ENCODE measurements at regions not wholly inside any gene's neighbourhood (a gene's known extent, or its start where the extent isn't known, plus 50 kb on each side); places are given as distances from the start of the nearest gene placed in this dataset.

- Histone ChIP-seq H3K9me3 (replicated peaks) (no peaks in the 10 kb centered on the region), H3K4me1 (peaks cover 14% of the 10 kb centered on the region; the same call in 1 of the 2 replicates), H3K36me3 (no peaks in the 10 kb centered on the region), H3K27ac (no peak overlapping the region), H3K4me3 (no peak overlapping the region), H3K27me3 (no peaks in the 10 kb centered on the region)
- no peak for DNase-seq
Observed at GRCh38 chr2:106997204-106997603, 111.2 kb upstream of the ST6GAL2 start.

- Histone ChIP-seq H3K9me3 (replicated peaks) (no peaks in the 10 kb centered on the region), H3K4me3 (no peak overlapping the region), H3K36me3 (no peaks in the 10 kb centered on the region), H3K27me3 (0 out of 2 replicates have a peak, but pooled peaks cover 2% of the 10 kb centered on the region), H3K4me1 (peaks cover 13% of the 10 kb centered on the region; the same call in 1 of the 2 replicates), H3K27ac (no peak overlapping the region)
- no peak for DNase-seq
Observed at GRCh38 chr2:107001062-107001461, 115.1 kb upstream of the ST6GAL2 start.

- H3K27me3 ChIP-seq = 0 out of 2 replicates have a peak, but pooled peaks cover 2% of the 10 kb centered on the region
- DNase-seq = no peak
- no peaks in the 10 kb centered on the region for H3K36me3 ChIP-seq
- H3K4me1 ChIP-seq = peaks cover 11% of the 10 kb centered on the region; the same call in 1 of the 2 replicates
- H3K27ac ChIP-seq = no peak overlapping the region
- H3K4me3 ChIP-seq = no peak overlapping the region
- H3K9me3 ChIP-seq (replicated peaks) = no peaks in the 10 kb centered on the region; the same call in 1 of the 2 replicates
Observed at GRCh38 chr2:107001551-107001950, 115.6 kb upstream of the ST6GAL2 start.

- H3K36me3 ChIP-seq = no peaks in the 10 kb centered on the region
- peaks cover 11% of the 10 kb centered on the region; the same call in 1 of the 2 replicates for H3K4me1 ChIP-seq
- H3K9me3 ChIP-seq (replicated peaks) = no peaks in the 10 kb centered on the region; the same call in 1 of the 2 replicates
- no peak overlapping the region for H3K4me3 ChIP-seq
- 0 out of 2 replicates have a peak, but pooled peaks cover 2% of the 10 kb centered on the region for H3K27me3 ChIP-seq
- peak in 1 of 2 experiments; percentile 9 for DNase-seq
- H3K27ac ChIP-seq = no peak overlapping the region
Observed at GRCh38 chr2:107001964-107002696, 116.2 kb upstream of the ST6GAL2 start.

GRCh38 chr2:107002735-107003134, 116.8 kb upstream of the ST6GAL2 start:
- 0 out of 2 replicates have a peak, but pooled peaks cover 2% of the 10 kb centered on the region for H3K27me3 ChIP-seq
- no peak for DNase-seq
- H3K27ac ChIP-seq = no peak overlapping the region
- no peaks in the 10 kb centered on the region; the same call in 1 of the 2 replicates for H3K9me3 ChIP-seq (replicated peaks)
- peaks cover 11% of the 10 kb centered on the region; the same call in 1 of the 2 replicates for H3K4me1 ChIP-seq
- no peaks in the 10 kb centered on the region for H3K36me3 ChIP-seq
- no peak overlapping the region for H3K4me3 ChIP-seq

- Histone ChIP-seq H3K4me1 (peaks cover 11% of the 10 kb centered on the region; the same call in 1 of the 2 replicates), H3K27ac (no peak overlapping the region), H3K27me3 (0 out of 2 replicates have a peak, but pooled peaks cover 2% of the 10 kb centered on the region), H3K9me3 (replicated peaks) (no peaks in the 10 kb centered on the region; the same call in 1 of the 2 replicates), H3K36me3 (no peaks in the 10 kb centered on the region), H3K4me3 (no peak overlapping the region)
- no peak for DNase-seq
Observed at GRCh38 chr2:107005853-107006252, 119.9 kb upstream of the ST6GAL2 start.

GRCh38 chr2:107006836-107007235, 120.9 kb upstream of the ST6GAL2 start:
- Histone ChIP-seq H3K27ac (no peak overlapping the region), H3K27me3 (0 out of 2 replicates have a peak, but pooled peaks cover 2% of the 10 kb centered on the region), H3K9me3 (replicated peaks) (no peaks in the 10 kb centered on the region; the same call in 1 of the 2 replicates), H3K36me3 (no peaks in the 10 kb centered on the region), H3K4me3 (no peak overlapping the region), H3K4me1 (peaks cover 6% of the 10 kb centered on the region; the same call in 1 of the 2 replicates)
- no peak for DNase-seq

GRCh38 chr2:107007927-107008326, 122.0 kb upstream of the ST6GAL2 start:
- DNase-seq = no peak
- Histone ChIP-seq H3K4me1 (no peaks in the 10 kb centered on the region), H3K4me3 (no peak overlapping the region), H3K36me3 (no peaks in the 10 kb centered on the region), H3K9me3 (replicated peaks) (no peaks in the 10 kb centered on the region; the same call in 1 of the 2 replicates), H3K27me3 (0 out of 2 replicates have a peak, but pooled peaks cover 2% of the 10 kb centered on the region), H3K27ac (no peak overlapping the region)

- Histone ChIP-seq H3K27me3 (0 out of 2 replicates have a peak, but pooled peaks cover 2% of the 10 kb centered on the region), H3K27ac (no peak overlapping the region), H3K9me3 (replicated peaks) (no peaks in the 10 kb centered on the region; the same call in 1 of the 2 replicates), H3K4me1 (no peaks in the 10 kb centered on the region), H3K36me3 (no peaks in the 10 kb centered on the region), H3K4me3 (no peak overlapping the region)
- no peak for DNase-seq
Observed at GRCh38 chr2:107008843-107009242, 122.9 kb upstream of the ST6GAL2 start.

GRCh38 chr2:107009275-107009674, 123.3 kb upstream of the ST6GAL2 start:
- H3K9me3 ChIP-seq (replicated peaks) = no peaks in the 10 kb centered on the region; the same call in 1 of the 2 replicates
- no peaks in the 10 kb centered on the region for H3K4me1 ChIP-seq
- H3K36me3 ChIP-seq = no peaks in the 10 kb centered on the region
- DNase-seq = no peak
- H3K27ac ChIP-seq = no peak overlapping the region
- H3K27me3 ChIP-seq = 0 out of 2 replicates have a peak, but pooled peaks cover 2% of the 10 kb centered on the region
- H3K4me3 ChIP-seq = no peak overlapping the region

- Histone ChIP-seq H3K27me3 (no peaks in the 10 kb centered on the region), H3K4me3 (no peak overlapping the region), H3K27ac (no peak overlapping the region), H3K4me1 (no peaks in the 10 kb centered on the region), H3K36me3 (no peaks in the 10 kb centered on the region), H3K9me3 (replicated peaks) (no peaks in the 10 kb centered on the region)
- no peak for DNase-seq
Observed at GRCh38 chr2:107012714-107013306, 126.8 kb upstream of the ST6GAL2 start.

GRCh38 chr2:107013884-107014283, 127.9 kb upstream of the ST6GAL2 start:
- Histone ChIP-seq H3K4me1 (no peaks in the 10 kb centered on the region), H3K27ac (no peak overlapping the region), H3K36me3 (no peaks in the 10 kb centered on the region), H3K9me3 (replicated peaks) (no peaks in the 10 kb centered on the region), H3K27me3 (no peaks in the 10 kb centered on the region), H3K4me3 (no peak overlapping the region)
- no peak for DNase-seq

GRCh38 chr2:107018366-107018765, 132.4 kb upstream of the ST6GAL2 start:
- Histone ChIP-seq H3K27ac (no peak overlapping the region), H3K36me3 (no peaks in the 10 kb centered on the region), H3K27me3 (no peaks in the 10 kb centered on the region), H3K9me3 (replicated peaks) (no peaks in the 10 kb centered on the region), H3K4me1 (no peaks in the 10 kb centered on the region), H3K4me3 (no peak overlapping the region)
- no peak for DNase-seq

GRCh38 chr2:107020392-107020791, 134.4 kb upstream of the ST6GAL2 start:
- DNase-seq = no peak
- no peak overlapping the region for H3K27ac ChIP-seq
- H3K4me1 ChIP-seq = no peaks in the 10 kb centered on the region
- no peak overlapping the region for H3K4me3 ChIP-seq
- H3K36me3 ChIP-seq = no peaks in the 10 kb centered on the region
- no peaks in the 10 kb centered on the region for H3K9me3 ChIP-seq (replicated peaks)
- no peaks in the 10 kb centered on the region for H3K27me3 ChIP-seq

GRCh38 chr2:107024269-107024668, 138.3 kb upstream of the ST6GAL2 start:
- no peaks in the 10 kb centered on the region for H3K4me1 ChIP-seq
- H3K27ac ChIP-seq = no peak overlapping the region
- no peak overlapping the region for H3K4me3 ChIP-seq
- DNase-seq = no peak
- H3K27me3 ChIP-seq = no peaks in the 10 kb centered on the region
- no peaks in the 10 kb centered on the region for H3K9me3 ChIP-seq (replicated peaks)
- no peaks in the 10 kb centered on the region for H3K36me3 ChIP-seq
